Endothelial cell (in vitro differentiated cells): ENCODE measurements at regions not wholly inside any gene's neighbourhood (a gene's known extent, or its start where the extent isn't known, plus 50 kb on each side); places are given as distances from the start of the nearest gene placed in this dataset.

ENCODE experiments used
- DNase-seq: peaks from one replicate; pipeline ENCODE4 v3.0.0; 2021; ENCODE audit warnings: low spot score
- H3K27ac Mint-ChIP-seq: one replicate; pipeline ENCODE4 v1.8.0; 2021; ENCODE audit warnings: mixed read lengths, inconsistent platforms; ENCODE audit not compliant: unreplicated experiment
- H3K27me3 Mint-ChIP-seq: one replicate; pipeline ENCODE4 v1.8.0; 2021; ENCODE audit warnings: mild to moderate bottlenecking, moderate library complexity, mixed read lengths, inconsistent platforms; ENCODE audit not compliant: unreplicated experiment
- H3K36me3 Mint-ChIP-seq: one replicate; pipeline ENCODE4 v1.8.0; 2021; ENCODE audit warnings: mild to moderate bottlenecking, low read depth, mixed read lengths, inconsistent platforms; ENCODE audit not compliant: unreplicated experiment
- H3K4me1 Mint-ChIP-seq: one replicate; pipeline ENCODE4 v1.8.0; 2021; ENCODE audit warnings: mild to moderate bottlenecking, mixed read lengths, inconsistent platforms; ENCODE audit not compliant: unreplicated experiment
- H3K4me3 Mint-ChIP-seq: one replicate; pipeline ENCODE4 v1.8.0; 2021; ENCODE audit warnings: mild to moderate bottlenecking, mixed read lengths, inconsistent platforms; ENCODE audit not compliant: unreplicated experiment
- H3K9me3 Mint-ChIP-seq: one replicate; pipeline ENCODE4 v1.8.0; 2021; ENCODE audit warnings: mixed read lengths, inconsistent platforms; ENCODE audit not compliant: unreplicated experiment
- TF ChIP-seq, protein P1 (sequence below): fragments of 200-600 bp; sonication (generic); IDR thresholded peaks from one replicate; pipeline ENCODE4 v1.5.0; 2021; ENCODE audit warnings: antibody characterized with exemption; ENCODE audit not compliant: unreplicated experiment

DNA sequence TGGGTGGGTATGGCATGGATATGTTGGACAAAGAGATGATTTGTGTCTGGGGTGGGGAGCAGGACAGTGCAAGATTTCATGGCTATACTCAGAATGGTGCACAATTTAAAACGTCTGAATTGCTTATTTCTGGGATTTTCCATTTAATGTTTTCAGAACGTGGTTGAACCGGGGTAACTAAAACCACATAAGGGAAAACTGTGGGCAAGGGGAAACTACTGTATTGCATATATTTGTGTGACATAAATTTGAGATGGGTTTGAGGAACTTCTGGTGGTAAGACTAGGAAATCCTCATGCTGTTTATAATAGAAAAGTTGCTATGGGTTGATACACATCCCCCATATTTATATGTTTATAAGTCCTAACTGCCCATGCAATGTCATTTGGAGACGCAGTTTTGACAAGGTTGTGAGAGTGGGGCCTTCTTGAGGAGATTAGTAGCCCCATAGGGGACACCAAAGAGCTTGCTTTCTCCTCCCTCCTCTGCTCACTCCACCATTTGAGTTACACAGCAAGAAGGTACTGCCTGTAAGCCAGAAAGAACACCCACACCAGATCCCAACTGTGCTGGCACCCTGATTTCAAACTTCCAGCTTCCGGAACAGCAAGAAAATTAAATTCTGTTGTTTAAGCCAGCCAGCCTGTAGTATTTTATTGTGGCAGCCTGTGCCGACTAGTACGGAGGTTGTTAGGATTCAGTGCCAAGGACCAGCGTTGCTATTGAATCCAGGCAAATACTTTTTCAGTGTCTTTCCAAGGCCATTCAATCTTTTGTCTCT lies 2118.9 kb downstream of the MAT2B start:
- Mint-ChIP-seq H3K4me1 (no peaks in the 10 kb centered on the region), H3K9me3 (no peaks in the 10 kb centered on the region), H3K36me3 (no peaks in the 10 kb centered on the region), H3K27me3 (no peaks in the 10 kb centered on the region), H3K4me3 (no peak overlapping the region), H3K27ac (no peak overlapping the region)
- TF ChIP-seq, protein P1, sequence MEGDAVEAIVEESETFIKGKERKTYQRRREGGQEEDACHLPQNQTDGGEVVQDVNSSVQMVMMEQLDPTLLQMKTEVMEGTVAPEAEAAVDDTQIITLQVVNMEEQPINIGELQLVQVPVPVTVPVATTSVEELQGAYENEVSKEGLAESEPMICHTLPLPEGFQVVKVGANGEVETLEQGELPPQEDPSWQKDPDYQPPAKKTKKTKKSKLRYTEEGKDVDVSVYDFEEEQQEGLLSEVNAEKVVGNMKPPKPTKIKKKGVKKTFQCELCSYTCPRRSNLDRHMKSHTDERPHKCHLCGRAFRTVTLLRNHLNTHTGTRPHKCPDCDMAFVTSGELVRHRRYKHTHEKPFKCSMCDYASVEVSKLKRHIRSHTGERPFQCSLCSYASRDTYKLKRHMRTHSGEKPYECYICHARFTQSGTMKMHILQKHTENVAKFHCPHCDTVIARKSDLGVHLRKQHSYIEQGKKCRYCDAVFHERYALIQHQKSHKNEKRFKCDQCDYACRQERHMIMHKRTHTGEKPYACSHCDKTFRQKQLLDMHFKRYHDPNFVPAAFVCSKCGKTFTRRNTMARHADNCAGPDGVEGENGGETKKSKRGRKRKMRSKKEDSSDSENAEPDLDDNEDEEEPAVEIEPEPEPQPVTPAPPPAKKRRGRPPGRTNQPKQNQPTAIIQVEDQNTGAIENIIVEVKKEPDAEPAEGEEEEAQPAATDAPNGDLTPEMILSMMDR: no peak
- no peak for DNase-seq

DNA sequence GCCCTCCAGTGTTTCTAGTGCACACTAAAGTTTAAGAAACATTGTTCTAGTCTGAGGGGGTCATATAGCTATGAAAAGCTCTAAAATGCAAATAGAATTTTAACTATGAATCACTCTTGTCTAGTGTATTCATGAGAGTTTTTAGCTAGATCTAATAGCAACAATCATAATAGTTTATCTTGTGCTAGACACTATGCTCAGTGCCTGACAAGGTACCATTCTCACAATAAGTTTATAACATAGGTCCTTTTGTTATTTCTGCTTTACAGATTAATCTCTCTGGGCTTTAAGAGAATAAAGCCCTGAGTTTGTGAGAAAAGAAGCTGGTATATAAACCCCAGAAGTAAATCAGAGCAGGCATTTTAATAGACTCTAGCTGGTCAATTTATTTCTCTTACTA lies 2120.7 kb downstream of the MAT2B start:
- Mint-ChIP-seq H3K4me3 (no peak overlapping the region), H3K4me1 (no peaks in the 10 kb centered on the region), H3K36me3 (no peaks in the 10 kb centered on the region), H3K27ac (no peak overlapping the region), H3K9me3 (no peaks in the 10 kb centered on the region), H3K27me3 (no peaks in the 10 kb centered on the region)
- TF ChIP-seq, protein P1: no peak
- no peak for DNase-seq

DNA sequence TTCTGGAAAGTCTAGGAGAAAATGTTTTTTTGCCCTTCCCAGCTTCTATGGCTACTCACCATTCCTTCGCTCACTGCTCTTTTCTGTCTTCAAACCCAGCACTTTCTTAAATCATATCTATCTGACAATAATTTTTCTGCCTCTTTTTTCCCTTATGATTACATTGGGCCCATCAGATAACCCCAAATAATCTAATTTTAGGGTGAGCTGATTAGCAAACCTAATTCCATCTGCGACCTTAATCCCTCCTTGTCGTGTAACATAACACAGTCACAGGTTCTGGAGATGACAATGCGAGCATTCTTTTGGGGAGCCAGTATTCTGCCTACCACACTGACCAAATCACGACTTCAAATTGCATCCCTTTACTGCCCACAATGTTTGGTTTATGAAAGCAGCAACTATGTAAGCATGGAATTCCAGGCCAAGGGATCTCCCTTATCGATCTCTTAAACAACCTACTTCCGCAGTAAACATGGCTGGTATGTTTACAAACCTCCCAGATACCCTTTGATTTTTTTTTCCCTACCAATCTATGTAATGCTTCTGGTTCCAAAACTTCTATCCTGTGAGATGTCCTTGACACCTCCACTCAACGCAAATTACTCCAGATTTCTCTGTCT lies 2122.2 kb downstream of the MAT2B start:
- H3K4me1 Mint-ChIP-seq: no peaks in the 10 kb centered on the region
- DNase-seq: no peak
- TF ChIP-seq, protein P1: no peak
- no peaks in the 10 kb centered on the region for H3K36me3 Mint-ChIP-seq
- no peaks in the 10 kb centered on the region for H3K27me3 Mint-ChIP-seq
- H3K9me3 Mint-ChIP-seq: no peaks in the 10 kb centered on the region
- H3K27ac Mint-ChIP-seq: no peak overlapping the region
- no peak overlapping the region for H3K4me3 Mint-ChIP-seq

DNA sequence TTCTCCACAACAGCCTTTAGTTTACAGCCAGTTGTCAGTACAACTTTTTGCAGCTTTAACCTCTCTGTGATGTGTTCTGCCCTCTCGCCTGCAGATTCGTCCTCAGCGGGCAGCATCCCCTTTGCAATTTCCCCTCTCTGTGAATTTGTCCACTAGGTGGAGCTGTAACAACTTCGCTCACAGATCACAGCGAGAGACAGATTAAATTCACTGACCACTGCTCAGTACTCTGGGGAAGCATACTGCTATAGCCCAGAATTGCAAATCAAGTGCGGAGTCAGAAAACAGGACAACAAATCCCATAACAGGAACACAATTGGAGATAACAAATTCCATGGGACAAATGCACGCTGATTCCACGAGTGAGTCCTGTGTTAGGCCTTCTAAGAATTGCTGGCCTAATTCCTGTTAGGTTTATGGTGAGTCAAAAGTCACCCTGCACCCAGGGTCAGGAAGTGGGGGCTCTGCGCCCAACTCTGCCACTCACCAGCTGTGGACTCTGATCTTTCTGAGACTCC lies 2124.9 kb downstream of the MAT2B start:
- no peak overlapping the region for H3K27ac Mint-ChIP-seq
- peak; percentile 77 for DNase-seq
- H3K36me3 Mint-ChIP-seq: no peaks in the 10 kb centered on the region
- H3K27me3 Mint-ChIP-seq: no peaks in the 10 kb centered on the region
- TF ChIP-seq, protein P1: peak; percentile 87
- H3K4me3 Mint-ChIP-seq: no peak overlapping the region
- no peaks in the 10 kb centered on the region for H3K9me3 Mint-ChIP-seq
- peaks cover 8% of the 10 kb centered on the region for H3K4me1 Mint-ChIP-seq

DNA sequence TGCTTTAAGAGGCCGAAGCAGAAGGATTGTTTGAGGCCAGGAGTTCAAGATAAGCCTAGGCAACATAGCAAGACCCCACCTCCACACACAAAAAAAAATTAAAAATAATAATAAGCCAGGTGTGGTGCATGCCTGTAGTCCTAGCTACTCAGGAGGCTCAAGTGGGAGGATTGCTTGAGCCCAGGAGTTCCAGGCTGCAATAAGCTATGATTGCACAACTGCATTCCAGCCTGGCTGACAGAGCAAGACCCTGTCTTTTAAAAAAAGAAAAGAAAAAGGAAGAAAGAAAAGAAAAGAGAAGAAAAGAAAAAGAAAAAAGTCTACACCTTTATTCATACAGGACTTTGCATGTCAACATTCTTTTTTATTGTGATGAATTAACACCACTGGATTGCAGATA lies 2125.8 kb downstream of the MAT2B start:
- Mint-ChIP-seq H3K4me1 (peaks cover 10% of the 10 kb centered on the region), H3K9me3 (no peaks in the 10 kb centered on the region), H3K27me3 (no peaks in the 10 kb centered on the region), H3K27ac (no peak overlapping the region), H3K4me3 (no peak overlapping the region), H3K36me3 (no peaks in the 10 kb centered on the region)
- TF ChIP-seq, protein P1: no peak
- no peak for DNase-seq
